ENCODE measurements at regions not wholly inside any gene's neighbourhood (a gene's known extent, or its start where the extent isn't known, plus 50 kb on each side); places are given as distances from the start of the nearest gene placed in this dataset.

DNA sequence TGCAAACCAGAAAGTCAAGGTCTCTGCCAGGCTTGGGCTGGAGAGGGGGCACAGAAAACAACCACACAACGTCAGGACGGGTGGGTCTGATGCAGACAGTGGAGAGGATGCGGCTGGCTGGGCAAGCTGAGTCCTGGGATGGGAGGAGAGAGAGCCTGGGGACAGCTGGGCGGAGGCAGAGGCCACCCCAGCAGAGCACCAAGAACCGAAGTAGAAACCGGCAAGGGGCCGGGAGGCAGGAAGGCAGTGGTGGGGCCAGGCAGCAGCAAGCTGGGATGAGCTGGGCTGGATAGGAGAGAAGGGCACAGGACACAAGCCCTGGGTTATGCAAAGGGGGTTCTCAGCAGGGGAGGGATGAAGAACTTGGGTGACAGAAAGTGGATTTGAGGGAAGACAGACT is 188.2 kb downstream of the SHANK2 start:
- FAIRE-seq (no peak), DNase-seq (ENCODE audit: low read depth, low spot score) (no peak)
- H3K9me1 ChIP-seq (replicated peaks; ENCODE audit: control insufficient read depth, extremely low read depth, insufficient read depth, low read length): no peaks in the 10 kb centered on the region
- intact Hi-C loops (cut with micrococcal nuclease) (no loop called here), dilution Hi-C loops (cut with MboI; ENCODE audit: extremely low pct_ligation_motif_present, low sequenced_read_pairs) (no loop called here)
- ChIA-PET CTCF (no interaction called here), POLR2A (no interaction called here)
- no peaks in the 10 kb centered on the region for H3K27me3 ChIP-seq (ENCODE audit: control insufficient read depth in 2 of 2, insufficient read depth in 2 of 2, low read length in 2 of 2)
- no peak overlapping the region for H2AFZ ChIP-seq (ENCODE audit: low read depth, low read length)
- no peak overlapping the region for H3K4me2 ChIP-seq (ENCODE audit: insufficient read depth, low read length)
- H3K9me3 ChIP-seq (replicated peaks; ENCODE audit: control insufficient read depth, insufficient read depth, low read length): peaks cover 12% of the 10 kb centered on the region
- no peak overlapping the region for H3K4me3 ChIP-seq (replicated peaks in 1 of 3; ENCODE audit: insufficient read depth in 1 of 3, low read depth in 1 of 3, low read length in 3 of 3)
- H3K27ac ChIP-seq (ENCODE audit: insufficient read depth, low read depth, low read length): no peak overlapping the region
- TF ChIP-seq GATA2 (IDR thresholded peaks at IDR 0.05; ENCODE audit: insufficient read depth, insufficient read length, low read depth, low read length) (no peak), FOS (IDR thresholded peaks at IDR 0.05; ENCODE audit: borderline replicate concordance, insufficient read depth, low read length) (no peak), POLR2A (IDR thresholded peaks at IDR 0.05; ENCODE audit: low read depth, low read length) (no peak), MYC (IDR thresholded peaks at IDR 0.05; ENCODE audit: low read depth, low read length) (no peak), EZH2 (IDR thresholded peaks at IDR 0.05; ENCODE audit: borderline replicate concordance, low read depth, low read length, severe bottlenecking) (no peak), POLR2AphosphoS5 (IDR thresholded peaks at IDR 0.05; ENCODE audit: insufficient read depth, low read depth, low read length) (no peak)
- TF ChIP-seq, protein P1, sequence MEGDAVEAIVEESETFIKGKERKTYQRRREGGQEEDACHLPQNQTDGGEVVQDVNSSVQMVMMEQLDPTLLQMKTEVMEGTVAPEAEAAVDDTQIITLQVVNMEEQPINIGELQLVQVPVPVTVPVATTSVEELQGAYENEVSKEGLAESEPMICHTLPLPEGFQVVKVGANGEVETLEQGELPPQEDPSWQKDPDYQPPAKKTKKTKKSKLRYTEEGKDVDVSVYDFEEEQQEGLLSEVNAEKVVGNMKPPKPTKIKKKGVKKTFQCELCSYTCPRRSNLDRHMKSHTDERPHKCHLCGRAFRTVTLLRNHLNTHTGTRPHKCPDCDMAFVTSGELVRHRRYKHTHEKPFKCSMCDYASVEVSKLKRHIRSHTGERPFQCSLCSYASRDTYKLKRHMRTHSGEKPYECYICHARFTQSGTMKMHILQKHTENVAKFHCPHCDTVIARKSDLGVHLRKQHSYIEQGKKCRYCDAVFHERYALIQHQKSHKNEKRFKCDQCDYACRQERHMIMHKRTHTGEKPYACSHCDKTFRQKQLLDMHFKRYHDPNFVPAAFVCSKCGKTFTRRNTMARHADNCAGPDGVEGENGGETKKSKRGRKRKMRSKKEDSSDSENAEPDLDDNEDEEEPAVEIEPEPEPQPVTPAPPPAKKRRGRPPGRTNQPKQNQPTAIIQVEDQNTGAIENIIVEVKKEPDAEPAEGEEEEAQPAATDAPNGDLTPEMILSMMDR (IDR thresholded peaks at IDR 0.05; ENCODE audit: extremely low read depth in 1 of 2, insufficient read depth in 1 of 2, low read depth in 1 of 2, low read length in 2 of 2): no peak
- no peaks in the 10 kb centered on the region for H3K79me2 ChIP-seq (ENCODE audit: control insufficient read depth, insufficient read depth, low read length)
- H3K36me3 ChIP-seq (ENCODE audit: control insufficient read depth in 2 of 2, extremely low read depth in 1 of 2, insufficient read depth in 2 of 2, low read length in 2 of 2): no peaks in the 10 kb centered on the region
- no TSS peak for BruUV-seq (replicated peaks)
- no peak overlapping the region for H3K9ac ChIP-seq (replicated peaks; ENCODE audit: extremely low read depth, insufficient read depth, low read length)
- H3K4me1 ChIP-seq (ENCODE audit: control insufficient read depth, extremely low read depth, insufficient read depth, low read length): no peaks in the 10 kb centered on the region
- no peaks in the 10 kb centered on the region for H4K20me1 ChIP-seq (replicated peaks; ENCODE audit: control insufficient read depth, extremely low read depth, insufficient read depth, low read length)

DNA sequence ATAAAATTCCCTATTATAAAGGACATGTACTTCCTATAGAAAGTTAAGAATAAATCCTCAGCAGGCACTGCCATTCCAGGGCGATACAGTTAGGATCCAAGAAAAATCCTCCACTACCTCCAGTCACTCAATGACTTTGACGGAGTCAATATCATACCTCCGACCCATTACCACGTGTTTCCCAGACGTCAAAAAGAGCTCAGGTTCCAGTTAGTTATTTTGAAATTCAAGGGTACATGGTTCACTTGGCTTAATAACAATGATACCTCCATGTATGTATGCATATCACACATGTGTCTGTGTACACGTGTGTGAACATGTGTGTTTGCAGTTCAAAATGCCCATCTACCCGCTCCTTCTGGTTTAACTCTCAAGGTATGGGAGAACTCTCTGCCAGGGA is 189.2 kb downstream of the SHANK2 start:
- BruUV-seq (replicated peaks): no TSS peak
- TF ChIP-seq GATA2 (IDR thresholded peaks at IDR 0.05; ENCODE audit: insufficient read depth, insufficient read length, low read depth, low read length) (no peak), MYC (IDR thresholded peaks at IDR 0.05; ENCODE audit: low read depth, low read length) (no peak)
- Histone ChIP-seq H3K9me3 (replicated peaks; ENCODE audit: control insufficient read depth, insufficient read depth, low read length) (peaks cover 11% of the 10 kb centered on the region), H3K9me1 (replicated peaks; ENCODE audit: control insufficient read depth, extremely low read depth, insufficient read depth, low read length) (no peaks in the 10 kb centered on the region), H3K4me2 (ENCODE audit: insufficient read depth, low read length) (no peak overlapping the region), H3K27me3 (ENCODE audit: control insufficient read depth in 2 of 2, insufficient read depth in 2 of 2, low read length in 2 of 2) (no peaks in the 10 kb centered on the region), H3K36me3 (ENCODE audit: control insufficient read depth in 2 of 2, extremely low read depth in 1 of 2, insufficient read depth in 2 of 2, low read length in 2 of 2) (no peaks in the 10 kb centered on the region), H2AFZ (ENCODE audit: low read depth, low read length) (no peak overlapping the region), H3K4me1 (ENCODE audit: control insufficient read depth, extremely low read depth, insufficient read depth, low read length) (no peaks in the 10 kb centered on the region), H3K4me3 (replicated peaks in 1 of 3; ENCODE audit: insufficient read depth in 1 of 3, low read depth in 1 of 3, low read length in 3 of 3) (no peak overlapping the region), H3K9ac (replicated peaks; ENCODE audit: extremely low read depth, insufficient read depth, low read length) (no peak overlapping the region), H4K20me1 (replicated peaks; ENCODE audit: control insufficient read depth, extremely low read depth, insufficient read depth, low read length) (no peaks in the 10 kb centered on the region), H3K79me2 (ENCODE audit: control insufficient read depth, insufficient read depth, low read length) (no peaks in the 10 kb centered on the region), H3K27ac (ENCODE audit: insufficient read depth, low read depth, low read length) (no peak overlapping the region)
- no peak for FAIRE-seq
- dilution Hi-C loops (cut with MboI; ENCODE audit: extremely low pct_ligation_motif_present, low sequenced_read_pairs) (no loop called here), intact Hi-C loops (cut with micrococcal nuclease) (no loop called here)
- ChIA-PET CTCF (no interaction called here), POLR2A (no interaction called here)
- no peak for DNase-seq (ENCODE audit: low read depth, low spot score)

All from endothelial cell of umbilical vein (primary cell).